Astrocyte of the hippocampus (primary cell): ENCODE measurements at regions not wholly inside any gene's neighbourhood (a gene's known extent, or its start where the extent isn't known, plus 50 kb on each side); places are given as distances from the start of the nearest gene placed in this dataset.
"Not testable (repeated sequence)": the region's sequence is repeated elsewhere in the genome, so short reads cannot be mapped to it uniquely, and the experiment has no call there.

Experiments
- DNase-seq: peaks from one replicate; pipeline ENCODE4 v3.0.0; 2011; ENCODE audit warnings: low read depth, low spot score

DNA sequence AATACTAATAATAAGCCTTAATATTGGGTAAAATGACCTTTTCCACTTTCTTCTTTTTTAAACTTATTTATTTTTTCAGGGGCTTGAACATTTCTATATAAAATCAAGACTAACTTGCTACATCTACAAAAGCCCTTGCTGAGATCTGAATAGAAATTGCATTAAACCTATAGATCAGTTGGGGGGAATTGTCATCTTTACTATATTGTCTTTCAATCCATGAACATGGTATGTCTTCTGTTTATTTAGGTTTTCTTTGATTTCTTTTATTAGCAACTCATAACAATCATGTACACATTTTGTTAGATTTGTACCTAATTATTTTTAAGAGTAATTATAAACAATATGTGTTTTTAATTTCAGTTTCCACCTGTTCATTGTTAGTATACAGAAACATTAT lies 96.4 kb upstream of the SLC22A23 start:
- no peak for DNase-seq

- DNase-seq = no peak
Observed at GRCh38 chr6:3551716-3552511, 95.1 kb upstream of the SLC22A23 start.

DNA sequence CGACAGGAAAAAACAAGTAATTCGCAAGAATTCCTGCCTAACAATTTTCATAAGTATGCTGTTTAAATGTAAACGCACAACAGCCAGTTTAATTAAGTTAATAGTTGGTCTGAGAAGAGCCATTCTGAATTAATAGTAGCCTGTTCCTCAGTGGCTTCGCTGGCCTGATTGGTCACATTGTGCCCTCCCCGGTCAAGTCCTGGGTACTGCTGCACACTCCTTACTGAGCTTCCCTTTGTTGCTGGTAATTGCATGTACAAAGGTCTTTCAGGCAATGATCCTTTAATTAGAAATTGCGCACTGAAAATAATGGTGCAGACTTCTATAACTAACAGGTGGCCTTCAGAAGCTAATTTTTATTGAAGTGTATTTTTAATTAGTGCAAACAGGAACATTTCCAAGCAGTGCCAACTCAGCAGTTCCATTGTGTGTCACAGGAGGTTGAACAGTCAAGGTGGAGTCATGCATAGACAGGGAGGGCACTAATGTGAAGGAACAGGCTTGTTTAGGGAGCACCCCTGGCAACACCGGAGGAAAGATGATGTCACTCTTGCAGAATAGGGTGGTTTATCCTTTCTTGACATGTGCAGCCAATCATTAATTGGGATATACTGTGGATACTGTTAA lies 92.6 kb upstream of the SLC22A23 start:
- no peak for DNase-seq

- no peak for DNase-seq
Observed at GRCh38 chr6:3546121-3546520, 89.3 kb upstream of the SLC22A23 start.

GRCh38 chr6:3545156-3545555 lies 88.3 kb upstream of the SLC22A23 start:
- DNase-seq = no peak

DNA sequence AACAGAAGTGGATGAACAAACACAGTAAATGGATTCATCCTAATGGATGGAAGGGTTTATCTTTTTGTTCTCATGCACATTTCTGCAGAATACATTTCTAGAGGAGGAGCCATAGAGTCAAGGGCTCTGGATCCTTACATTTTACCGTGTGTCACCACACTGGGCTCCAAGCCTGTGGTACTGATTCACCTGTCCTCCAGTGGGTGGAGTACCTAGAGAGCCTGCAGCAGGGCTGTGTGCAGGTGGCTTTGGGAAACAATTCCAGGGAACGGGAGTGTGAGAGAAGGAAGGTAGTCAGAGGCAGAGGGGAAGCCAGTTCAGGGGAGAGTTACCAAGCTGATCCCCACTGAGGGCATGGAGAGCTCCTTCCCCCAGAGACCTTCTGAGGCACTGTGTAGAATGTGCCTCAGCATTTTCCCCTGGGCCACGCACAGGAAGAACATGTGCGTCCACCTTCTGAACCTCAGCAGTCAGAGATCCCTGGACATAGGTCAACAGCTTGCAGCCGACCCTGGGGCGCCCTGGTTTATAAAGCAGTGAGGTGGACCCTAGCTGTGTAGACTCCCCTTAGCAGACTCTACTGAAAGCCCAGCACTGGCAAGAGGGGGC lies 85.3 kb upstream of the SLC22A23 start:
- DNase-seq = no peak

- DNase-seq = no peak
Observed at GRCh38 chr6:3541006-3541585, 84.2 kb upstream of the SLC22A23 start.

GRCh38 chr6:3540253-3540820 lies 83.5 kb upstream of the SLC22A23 start:
- DNase-seq = no peak

DNA sequence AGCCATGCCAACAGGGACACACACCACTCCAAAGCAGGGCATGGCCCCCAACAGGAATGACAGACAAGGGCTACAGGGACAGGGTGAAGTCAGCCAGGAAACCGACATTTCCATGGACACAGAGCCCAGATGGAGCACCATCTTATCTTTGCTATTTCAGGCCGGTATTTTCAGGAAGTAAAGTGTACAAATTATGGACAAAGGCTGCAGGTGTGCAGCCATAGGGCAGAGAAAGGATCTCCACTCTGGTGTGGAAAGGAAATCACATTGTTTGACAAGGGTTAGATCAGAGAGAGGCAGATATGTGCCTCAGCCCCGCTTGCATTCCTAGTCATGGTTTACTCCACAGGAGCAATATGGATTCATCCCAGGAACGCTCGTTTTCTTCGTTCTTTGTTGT lies 81.7 kb upstream of the SLC22A23 start:
- DNase-seq = no peak

- DNase-seq = no peak
Observed at GRCh38 chr6:3536901-3537300, 80.1 kb upstream of the SLC22A23 start.

GRCh38 chr6:3535776-3536435 lies 79.1 kb upstream of the SLC22A23 start:
- DNase-seq = no peak

GRCh38 chr6:3535033-3535775 lies 78.4 kb upstream of the SLC22A23 start:
- DNase-seq = no peak

DNA sequence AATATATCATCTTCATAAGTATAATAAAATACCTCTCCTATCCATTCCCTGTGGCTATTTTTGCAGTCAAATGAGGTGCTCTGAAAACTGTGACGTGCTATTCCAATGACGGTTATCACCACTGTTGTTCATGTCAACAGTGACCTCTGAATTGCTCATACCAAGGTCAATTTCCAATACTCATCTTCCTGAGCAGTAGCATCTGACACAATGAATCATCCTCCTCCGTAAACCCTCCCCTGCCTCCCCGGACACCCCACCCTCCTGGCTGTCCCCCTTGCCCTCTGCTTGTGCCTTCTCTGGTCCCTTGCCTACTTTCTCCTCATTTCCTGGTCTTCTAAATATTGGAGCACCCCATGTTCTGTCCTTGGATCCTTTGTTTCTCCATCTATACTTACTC lies 77.7 kb upstream of the SLC22A23 start:
- no peak for DNase-seq

DNA sequence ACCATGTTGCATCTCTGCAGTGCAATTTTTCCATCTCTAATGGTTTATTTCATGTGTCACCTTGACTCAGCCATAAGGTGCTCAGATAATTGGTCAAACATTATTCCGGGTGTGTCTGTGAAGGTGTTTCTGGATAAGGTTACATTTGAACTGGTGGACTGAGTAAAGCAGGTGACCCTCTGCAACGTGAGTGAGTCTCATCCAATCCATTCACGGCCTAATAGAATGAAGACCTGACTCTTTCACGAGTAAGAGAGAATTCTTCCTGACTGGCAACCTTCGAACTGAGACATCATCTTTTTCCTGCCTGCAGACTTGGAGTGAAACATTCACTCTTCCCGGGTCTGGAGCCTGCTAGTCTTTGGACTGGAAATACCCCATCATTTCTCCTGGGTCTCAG lies 77.1 kb upstream of the SLC22A23 start:
- DNase-seq = no peak

DNA sequence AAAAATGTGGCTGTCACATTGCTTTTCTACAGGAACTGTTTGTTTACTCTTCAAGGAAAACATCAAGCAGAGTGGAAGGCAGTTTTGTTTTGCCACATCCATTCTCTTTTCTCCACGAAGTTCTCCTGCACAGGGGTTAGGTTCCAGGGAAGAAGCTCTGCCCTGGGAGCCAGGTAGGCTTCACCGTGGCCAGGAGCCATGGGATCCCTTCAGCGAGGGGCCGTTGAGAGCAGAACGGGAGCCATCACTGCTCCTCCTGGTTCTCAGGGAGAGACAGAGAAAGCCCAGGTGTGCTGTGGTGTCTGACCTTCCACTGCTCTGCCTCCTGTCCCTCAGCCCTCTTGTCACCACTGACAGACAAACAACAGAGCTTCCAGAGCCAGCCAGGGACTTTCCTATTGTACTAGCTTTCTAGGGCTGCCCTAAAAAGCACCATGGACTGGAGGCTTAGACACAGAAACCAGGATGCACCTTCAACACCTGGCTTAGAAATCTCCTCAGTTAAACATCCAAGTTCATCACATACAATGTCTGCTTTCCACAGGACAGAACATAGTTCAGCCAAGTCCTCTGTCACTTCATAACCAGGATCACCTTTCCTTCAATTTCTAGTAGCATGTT lies 75.6 kb upstream of the SLC22A23 start:
- DNase-seq = no peak

DNA sequence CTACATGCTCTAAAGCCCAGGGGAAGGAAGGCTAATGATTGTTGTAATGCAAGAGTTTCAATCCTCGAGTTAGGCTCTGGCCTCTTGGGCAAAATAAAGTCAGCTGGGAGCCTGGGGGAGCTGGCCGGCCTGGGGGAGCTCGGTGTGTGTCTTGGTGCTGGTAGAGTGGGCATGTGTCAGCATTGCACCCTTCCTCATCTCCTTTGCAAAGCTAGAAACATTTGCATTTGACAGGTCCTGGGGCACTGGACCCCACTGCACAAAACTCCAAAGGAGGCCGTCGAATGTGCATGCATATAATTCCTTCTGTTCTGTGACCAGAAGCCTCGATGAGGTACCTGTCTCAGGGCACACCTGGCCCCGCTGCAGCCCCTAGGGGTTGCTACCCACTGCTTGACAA lies 74.6 kb upstream of the SLC22A23 start:
- no peak for DNase-seq

- DNase-seq = no peak
Observed at GRCh38 chr6:3530515-3530914, 73.7 kb upstream of the SLC22A23 start.

GRCh38 chr6:3529721-3530120 lies 72.9 kb upstream of the SLC22A23 start:
- no peak for DNase-seq

GRCh38 chr6:3529232-3529631 lies 72.4 kb upstream of the SLC22A23 start:
- DNase-seq = no peak

- DNase-seq = not testable (repeated sequence)
Observed at GRCh38 chr6:3528081-3528671, 71.3 kb upstream of the SLC22A23 start.
